Chondrocyte (in vitro differentiated cells): ENCODE measurements at regions not wholly inside any gene's neighbourhood (a gene's known extent, or its start where the extent isn't known, plus 50 kb on each side); places are given as distances from the start of the nearest gene placed in this dataset.

Experiments
- DNase-seq: peaks from one replicate; pipeline ENCODE4 v3.0.0; 2021; ENCODE audit warnings: mixed read lengths, low spot score
- H3K27ac Mint-ChIP-seq: one replicate; pipeline ENCODE4 v1.8.0; 2021; ENCODE audit warnings: mild to moderate bottlenecking, moderate library complexity, mixed read lengths; ENCODE audit not compliant: unreplicated experiment
- H3K27me3 Mint-ChIP-seq: 2 replicates; pipeline ENCODE4 v1.8.0; 2021; ENCODE audit warnings: low read depth, mixed read lengths
- H3K36me3 Mint-ChIP-seq: 2 replicates; pipeline ENCODE4 v1.8.0; 2021; ENCODE audit warnings: low read depth, mixed read lengths
- H3K4me1 Mint-ChIP-seq: 2 replicates; pipeline ENCODE4 v1.8.0; 2021; ENCODE audit warnings: low read depth, mild to moderate bottlenecking, mixed read lengths
- H3K4me3 Mint-ChIP-seq: one replicate; pipeline ENCODE4 v1.8.0; 2021; ENCODE audit warnings: mild to moderate bottlenecking, moderate library complexity, mixed read lengths; ENCODE audit not compliant: unreplicated experiment
- H3K9me3 Mint-ChIP-seq: 2 replicates; pipeline ENCODE4 v1.8.0; 2021; ENCODE audit warnings: low read depth, mixed read lengths
- CTCF ChIP-seq: fragments of 200-600 bp; sonication (generic); IDR thresholded peaks from 2 replicates; pipeline ENCODE4 v1.5.0; 2021; ENCODE audit warnings: antibody characterized with exemption, mild to moderate bottlenecking, moderate library complexity

GRCh38 chr1:63157085-63157484 lies 165.3 kb upstream of the FOXD3 start:
- Mint-ChIP-seq H3K9me3 (no peaks in the 10 kb centered on the region), H3K36me3 (no peaks in the 10 kb centered on the region), H3K4me3 (no peak overlapping the region), H3K27me3 (peaks cover 3% of the 10 kb centered on the region), H3K27ac (no peak overlapping the region), H3K4me1 (peaks cover 11% of the 10 kb centered on the region)
- no peak for TF ChIP-seq CTCF
- DNase-seq = no peak

- no peak for TF ChIP-seq CTCF
- H3K36me3 Mint-ChIP-seq = no peaks in the 10 kb centered on the region
- no peak overlapping the region for H3K27ac Mint-ChIP-seq
- H3K4me3 Mint-ChIP-seq = no peak overlapping the region
- no peaks in the 10 kb centered on the region for H3K9me3 Mint-ChIP-seq
- no peak for DNase-seq
- peaks cover 23% of the 10 kb centered on the region for H3K27me3 Mint-ChIP-seq
- no peaks in the 10 kb centered on the region for H3K4me1 Mint-ChIP-seq
Measured at GRCh38 chr1:63169057-63169456, 153.3 kb upstream of the FOXD3 start.

GRCh38 chr1:63173161-63173560 lies 149.2 kb upstream of the FOXD3 start:
- Mint-ChIP-seq H3K27me3 (peaks cover 22% of the 10 kb centered on the region), H3K4me3 (no peak overlapping the region), H3K4me1 (no peaks in the 10 kb centered on the region), H3K9me3 (peaks cover 8% of the 10 kb centered on the region), H3K27ac (no peak overlapping the region), H3K36me3 (no peaks in the 10 kb centered on the region)
- no peak for TF ChIP-seq CTCF
- DNase-seq = no peak

GRCh38 chr1:63189677-63190076 lies 132.7 kb upstream of the FOXD3 start:
- Mint-ChIP-seq H3K27ac (no peak overlapping the region), H3K4me1 (no peaks in the 10 kb centered on the region), H3K9me3 (no peaks in the 10 kb centered on the region), H3K36me3 (no peaks in the 10 kb centered on the region), H3K27me3 (peaks cover 3% of the 10 kb centered on the region), H3K4me3 (no peak overlapping the region)
- no peak for DNase-seq
- peak; percentile 52 for TF ChIP-seq CTCF

- H3K4me3 Mint-ChIP-seq = no peak overlapping the region
- no peak for TF ChIP-seq CTCF
- H3K9me3 Mint-ChIP-seq = no peaks in the 10 kb centered on the region
- no peaks in the 10 kb centered on the region for H3K4me1 Mint-ChIP-seq
- no peak for DNase-seq
- no peak overlapping the region for H3K27ac Mint-ChIP-seq
- H3K27me3 Mint-ChIP-seq = peaks cover 3% of the 10 kb centered on the region
- H3K36me3 Mint-ChIP-seq = no peaks in the 10 kb centered on the region
Measured at GRCh38 chr1:63190171-63190570, 132.2 kb upstream of the FOXD3 start.
